ENCODE measurements at regions not wholly inside any gene's neighbourhood (a gene's known extent, or its start where the extent isn't known, plus 50 kb on each side); places are given as distances from the start of the nearest gene placed in this dataset.
"Not testable (repeated sequence)": the region's sequence is repeated elsewhere in the genome, so short reads cannot be mapped to it uniquely, and the experiment has no call there.

DNA sequence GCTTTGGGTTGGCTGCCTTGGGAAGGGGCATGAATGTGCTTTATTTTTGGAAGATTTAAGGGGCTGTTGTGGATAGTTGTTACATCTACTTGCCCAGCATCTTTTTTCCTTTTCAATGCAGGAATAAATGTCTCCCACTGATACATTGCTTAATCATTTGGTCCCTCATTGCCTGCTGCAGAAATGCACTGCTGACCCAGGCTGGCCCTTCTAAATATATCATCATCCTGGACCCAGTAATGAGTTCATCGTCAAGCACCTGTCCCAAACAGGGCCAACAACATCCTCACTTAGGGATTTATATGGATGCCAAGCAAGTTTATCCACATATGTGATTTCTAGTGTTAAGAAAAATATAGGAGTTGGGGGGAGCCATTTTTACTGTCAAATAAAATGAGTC is 67.2 kb downstream of the ASCL1 start:
- H3K9me3 ChIP-seq (ENCODE audit: control extremely low read depth in 1 of 3, control insufficient read depth in 2 of 3, insufficient read depth in 1 of 3, low read length in 2 of 3): no peaks in the 10 kb centered on the region
- intact Hi-C loops (cut with micrococcal nuclease): no loop called here

DNA sequence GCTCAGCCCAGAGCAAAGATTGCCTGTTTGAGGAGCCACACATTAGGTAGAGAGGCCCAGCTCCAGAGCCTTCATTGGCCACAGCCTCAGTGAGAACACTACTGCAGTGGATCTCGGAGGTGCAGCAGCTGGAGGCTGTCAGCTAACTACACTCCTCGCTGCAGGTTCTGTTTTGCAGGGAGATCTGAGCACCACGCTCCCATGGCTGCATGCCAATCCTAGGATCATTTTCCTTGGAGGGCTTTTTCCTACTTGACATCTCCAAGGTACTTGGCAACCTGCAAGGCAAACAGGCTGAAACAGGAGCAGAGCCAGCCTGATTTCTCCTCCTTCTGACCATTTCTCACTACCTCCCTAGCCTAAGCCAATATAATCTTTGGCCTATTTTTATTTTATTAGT is 69.2 kb downstream of the ASCL1 start:
- H4K20me1 ChIP-seq (ENCODE audit: control insufficient read depth, insufficient read depth, low read length, poor library complexity, severe bottlenecking); H3K4me3 ChIP-seq (ENCODE audit: control extremely low read depth in 1 of 5, extremely low read depth in 1 of 5, insufficient read depth in 1 of 5, low read depth in 2 of 5, low read length in 4 of 5); ATAC-seq (ENCODE audit: low read depth); H3K4me1 Mint-ChIP-seq; H3K9ac ChIP-seq (ENCODE audit: low read length); H3K36me3 ChIP-seq (replicated peaks in 1 of 2; ENCODE audit: control extremely low read depth in 1 of 2, control insufficient read depth in 1 of 2, extremely low read depth in 1 of 2, insufficient read depth in 2 of 2, low read length in 1 of 2); H3K27me3 ChIP-seq (replicated peaks in 1 of 4; ENCODE audit: control extremely low read depth in 1 of 4, control insufficient read depth in 3 of 4, insufficient read depth in 4 of 4, low read length in 3 of 4); H3K4me3 Mint-ChIP-seq; DNase-seq; H3K4me1 ChIP-seq (ENCODE audit: control insufficient read depth in 2 of 2, insufficient read depth in 2 of 2, low read length in 2 of 2); CTCF ChIA-PET; H3K27ac ChIP-seq (ENCODE audit: low read length in 2 of 2); H3K9me3 ChIP-seq (ENCODE audit: control extremely low read depth in 1 of 3, control insufficient read depth in 2 of 3, insufficient read depth in 1 of 3, low read length in 2 of 3); H3K79me2 ChIP-seq (ENCODE audit: control insufficient read depth, insufficient read depth, low read length); H3K4me2 ChIP-seq (replicated peaks; ENCODE audit: low read depth, low read length, poor library complexity, severe bottlenecking); H3K27ac Mint-ChIP-seq; H3K9me3 Mint-ChIP-seq (ENCODE audit: insufficient read depth); intact Hi-C loops (cut with micrococcal nuclease); H2AFZ ChIP-seq (ENCODE audit: insufficient read depth, low read depth, low read length, poor library complexity, severe bottlenecking); POLR2A ChIA-PET: not testable (repeated sequence)
- WGBS (ENCODE audit: insufficient coverage): 80% methylated on average over 3 of the region's 3 CpGs
- peaks cover 15% of the 10 kb centered on the region for H3K27me3 Mint-ChIP-seq

More for the DNA sequence above, 67.2 kb downstream of the ASCL1 start:
- CTCF ChIA-PET: interaction anchor here (0.9 kb wide), 1 partner anchor 301 kb away, joined by 3 read pairs; no protein-coding TSS in a partner anchor
- Histone ChIP-seq H4K20me1 (ENCODE audit: control insufficient read depth, insufficient read depth, low read length, poor library complexity, severe bottlenecking) (no peaks in the 10 kb centered on the region), H3K4me1 (ENCODE audit: control insufficient read depth in 2 of 2, insufficient read depth in 2 of 2, low read length in 2 of 2) (no peaks in the 10 kb centered on the region), H3K4me2 (replicated peaks; ENCODE audit: low read depth, low read length, poor library complexity, severe bottlenecking) (no peak overlapping the region), H3K27me3 (replicated peaks in 1 of 4; ENCODE audit: control extremely low read depth in 1 of 4, control insufficient read depth in 3 of 4, insufficient read depth in 4 of 4, low read length in 3 of 4) (peaks cover 0 to 4% (median 2%) of the 10 kb centered on the region in 4 experiments), H3K4me3 (ENCODE audit: control extremely low read depth in 1 of 5, extremely low read depth in 1 of 5, insufficient read depth in 1 of 5, low read depth in 2 of 5, low read length in 4 of 5) (no peak overlapping the region), H2AFZ (ENCODE audit: insufficient read depth, low read depth, low read length, poor library complexity, severe bottlenecking) (no peak overlapping the region), H3K36me3 (replicated peaks in 1 of 2; ENCODE audit: control extremely low read depth in 1 of 2, control insufficient read depth in 1 of 2, extremely low read depth in 1 of 2, insufficient read depth in 2 of 2, low read length in 1 of 2) (no peaks in the 10 kb centered on the region), H3K79me2 (ENCODE audit: control insufficient read depth, insufficient read depth, low read length) (no peaks in the 10 kb centered on the region), H3K27ac (ENCODE audit: low read length in 2 of 2) (no peak overlapping the region), H3K9ac (ENCODE audit: low read length) (no peak overlapping the region)
- Mint-ChIP-seq H3K27ac (no peak overlapping the region), H3K4me1 (no peaks in the 10 kb centered on the region), H3K4me3 (no peak overlapping the region), H3K9me3 (ENCODE audit: insufficient read depth) (peaks cover 3% of the 10 kb centered on the region), H3K27me3 (peaks cover 17% of the 10 kb centered on the region)
- ATAC-seq (ENCODE audit: low read depth) (no peak), DNase-seq (no peak)
- POLR2A ChIA-PET: no interaction called here
- no peak for TF ChIP-seq EZH2 (IDR thresholded peaks at IDR 0.05; ENCODE audit: borderline replicate concordance, insufficient read depth, low read depth, low read length, poor library complexity, severe bottlenecking)
- TF ChIP-seq, protein P1, sequence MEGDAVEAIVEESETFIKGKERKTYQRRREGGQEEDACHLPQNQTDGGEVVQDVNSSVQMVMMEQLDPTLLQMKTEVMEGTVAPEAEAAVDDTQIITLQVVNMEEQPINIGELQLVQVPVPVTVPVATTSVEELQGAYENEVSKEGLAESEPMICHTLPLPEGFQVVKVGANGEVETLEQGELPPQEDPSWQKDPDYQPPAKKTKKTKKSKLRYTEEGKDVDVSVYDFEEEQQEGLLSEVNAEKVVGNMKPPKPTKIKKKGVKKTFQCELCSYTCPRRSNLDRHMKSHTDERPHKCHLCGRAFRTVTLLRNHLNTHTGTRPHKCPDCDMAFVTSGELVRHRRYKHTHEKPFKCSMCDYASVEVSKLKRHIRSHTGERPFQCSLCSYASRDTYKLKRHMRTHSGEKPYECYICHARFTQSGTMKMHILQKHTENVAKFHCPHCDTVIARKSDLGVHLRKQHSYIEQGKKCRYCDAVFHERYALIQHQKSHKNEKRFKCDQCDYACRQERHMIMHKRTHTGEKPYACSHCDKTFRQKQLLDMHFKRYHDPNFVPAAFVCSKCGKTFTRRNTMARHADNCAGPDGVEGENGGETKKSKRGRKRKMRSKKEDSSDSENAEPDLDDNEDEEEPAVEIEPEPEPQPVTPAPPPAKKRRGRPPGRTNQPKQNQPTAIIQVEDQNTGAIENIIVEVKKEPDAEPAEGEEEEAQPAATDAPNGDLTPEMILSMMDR (IDR thresholded peaks at IDR 0.05): no peak
- no CpG with 5 or more reads among the region's 1 CpG for WGBS (ENCODE audit: insufficient coverage)
